ENCODE measurements at regions not wholly inside any gene's neighbourhood (a gene's known extent, or its start where the extent isn't known, plus 50 kb on each side); places are given as distances from the start of the nearest gene placed in this dataset.
A peak's percentile ranks its signal among the peaks of the same experiment; 100 is the strongest.

- Histone ChIP-seq H3K23ac (ENCODE audit: insufficient read length) (no peak overlapping the region), H3K4me1 (replicated peaks in 1 of 4; ENCODE audit: control insufficient read depth in 3 of 4, insufficient read depth in 4 of 4, low read length in 3 of 4) (peaks cover 0 to 2% (median 0%) of the 10 kb centered on the region in 4 experiments; a peak in 1 of 7 replicates), H3K4me3 (ENCODE audit: extremely low read depth in 1 of 4, insufficient read depth in 2 of 4, low read depth in 3 of 4, low read length in 4 of 4) (no peak overlapping the region), H2BK15ac (ENCODE audit: low read length) (no peak overlapping the region), H3K9ac (replicated peaks in 1 of 4; ENCODE audit: extremely low read depth in 1 of 4, low read depth in 3 of 4, low read length in 3 of 4) (no peak overlapping the region), H3K23me2 (ENCODE audit: low read depth, low read length) (peaks cover 2% of the 10 kb centered on the region; the same call in 1 of the 2 replicates), H3K4ac (replicated peaks; ENCODE audit: insufficient read length, low read depth, low read length) (no peak overlapping the region), H3K36me3 (ENCODE audit: control insufficient read depth in 2 of 4, insufficient read depth in 4 of 4, low read length in 3 of 4) (no peaks in the 10 kb centered on the region; a peak in 1 of 8 replicates), H3K56ac (replicated peaks; ENCODE audit: insufficient read length, low read depth, low read length) (no peak overlapping the region), H2BK20ac (ENCODE audit: low read length) (no peak overlapping the region), H4K20me1 (replicated peaks in 1 of 2; ENCODE audit: control insufficient read depth in 1 of 2, insufficient read depth in 2 of 2, low read length in 2 of 2) (no peaks in the 10 kb centered on the region), H2BK120ac (replicated peaks; ENCODE audit: low read depth, low read length) (no peak overlapping the region), H3K18ac (ENCODE audit: extremely low read depth, low read length) (no peak overlapping the region), H3K27me3 (replicated peaks in 1 of 4; ENCODE audit: control insufficient read depth in 3 of 4, extremely low read depth in 1 of 4, insufficient read depth in 3 of 4, low read length in 3 of 4) (no peaks in the 10 kb centered on the region), H2BK12ac (ENCODE audit: low read depth, low read length) (no peak overlapping the region), H3K79me1 (ENCODE audit: low read depth, low read length) (no peaks in the 10 kb centered on the region), H3K4me2 (ENCODE audit: insufficient read depth in 1 of 2, low read depth in 2 of 2, low read length in 2 of 2) (no peak overlapping the region), H3K27ac (ENCODE audit: low read depth, low read length) (no peak overlapping the region), H4K91ac (replicated peaks; ENCODE audit: insufficient read length, low read length) (no peak overlapping the region), H2AK5ac (ENCODE audit: low read depth, low read length) (no peak overlapping the region), H4K5ac (ENCODE audit: insufficient read length, low read depth, low read length) (no peak overlapping the region), H2BK5ac (ENCODE audit: low read depth, low read length) (no peak overlapping the region), H3K14ac (ENCODE audit: insufficient read length) (no peak overlapping the region), H3K9me3 (ENCODE audit: insufficient read depth in 2 of 2, low read depth in 1 of 2, low read length in 1 of 2) (no peaks in the 10 kb centered on the region), H2AFZ (ENCODE audit: low read length) (peak overlapping the region; percentile 45; the same call in 1 of the 2 replicates), H3K79me2 (ENCODE audit: control insufficient read depth in 1 of 2, insufficient read depth in 2 of 2, low read length in 2 of 2) (no peaks in the 10 kb centered on the region), H4K8ac (ENCODE audit: extremely low read depth, insufficient read depth, low read length) (no peak overlapping the region)
- POLR2A ChIA-PET (ENCODE audit: partially characterized antibody), result interaction anchor here (0.9 kb wide), 1 partner anchor 26 kb away, joined by 3 read pairs; no protein-coding TSS in a partner anchor
- 76% methylated on average over 6 of the region's 6 CpGs; no CpG with 5 or more reads in 1 of the 2 experiments for WGBS, 2 experiments (ENCODE audit: extremely low coverage in 1 of 2, insufficient coverage in 1 of 2, insufficient read length in 1 of 2, insufficient replicate concordance in 2 of 2, low coverage in 1 of 2, low lambda C conversion rate in 2 of 2, missing lambda C conversion rate in 1 of 2)
- no peak for DNase-seq (ENCODE audit: low read depth in 1 of 2, low spot score in 2 of 2)
- CTCF ChIA-PET (ENCODE audit: partially characterized antibody), result interaction anchor here (0.9 to 2.5 kb wide), 4 partner anchors 11 to 176 kb away, joined by 3 to 7 read pairs (median 3); partner anchors contain the start of gene PALM2AKAP2
- FAIRE-seq, result no peak
- no peak for TF ChIP-seq CBX5 (IDR thresholded peaks at IDR 0.05; ENCODE audit: low read depth, low read length)
- no peak for TF ChIP-seq CTCF (IDR thresholded peaks at IDR 0.05; ENCODE audit: control extremely low read depth in 1 of 3, insufficient read depth in 1 of 3, low read depth in 1 of 3, low read length in 3 of 3)
- TF ChIP-seq BCL11A (IDR thresholded peaks at IDR 0.05; ENCODE audit: low read depth in 2 of 2, low read length in 2 of 2), result no peak
- no peak for TF ChIP-seq SP4 (IDR thresholded peaks at IDR 0.05; ENCODE audit: low read length)
- TF ChIP-seq BACH1 (IDR thresholded peaks at IDR 0.05; ENCODE audit: low read length), result no peak
- no peak for TF ChIP-seq EZH2 (IDR thresholded peaks at IDR 0.05; ENCODE audit: low read depth, low read length, severe bottlenecking)
- no peak for TF ChIP-seq TEAD4 (IDR thresholded peaks at IDR 0.05; ENCODE audit: low read depth, low read length)
- TF ChIP-seq CEBPB (IDR thresholded peaks at IDR 0.05; ENCODE audit: low read depth, low read length), result no peak
- TF ChIP-seq TBP (IDR thresholded peaks at IDR 0.05; ENCODE audit: low read depth, low read length), result no peak
- no peak for TF ChIP-seq CBX8 (IDR thresholded peaks at IDR 0.05; ENCODE audit: borderline replicate concordance, low read depth, low read length)
- TF ChIP-seq ASH2L (IDR thresholded peaks at IDR 0.05; ENCODE audit: low read length), result no peak
- no peak for TF ChIP-seq MAFK (IDR thresholded peaks at IDR 0.05; ENCODE audit: low read depth, low read length)
- no peak for TF ChIP-seq SUZ12 (IDR thresholded peaks at IDR 0.05; ENCODE audit: low read length)
Measured at GRCh38 chr9:109604131-109604530, 106.0 kb upstream of the PTPN3 start.
